GM19023 (cell line): ENCODE measurements at regions not wholly inside any gene's neighbourhood (a gene's known extent, or its start where the extent isn't known, plus 50 kb on each side); places are given as distances from the start of the nearest gene placed in this dataset.
"Not testable (repeated sequence)": the region's sequence is repeated elsewhere in the genome, so short reads cannot be mapped to it uniquely, and the experiment has no call there.

ENCODE experiments used
- ATAC-seq: cut with Tn5 transposase; IDR thresholded peaks from one replicate; pipeline ENCODE4 v1.9.1; 2021; ENCODE audit warnings: mild to moderate bottlenecking, moderate library complexity; ENCODE audit not compliant: unreplicated experiment

DNA sequence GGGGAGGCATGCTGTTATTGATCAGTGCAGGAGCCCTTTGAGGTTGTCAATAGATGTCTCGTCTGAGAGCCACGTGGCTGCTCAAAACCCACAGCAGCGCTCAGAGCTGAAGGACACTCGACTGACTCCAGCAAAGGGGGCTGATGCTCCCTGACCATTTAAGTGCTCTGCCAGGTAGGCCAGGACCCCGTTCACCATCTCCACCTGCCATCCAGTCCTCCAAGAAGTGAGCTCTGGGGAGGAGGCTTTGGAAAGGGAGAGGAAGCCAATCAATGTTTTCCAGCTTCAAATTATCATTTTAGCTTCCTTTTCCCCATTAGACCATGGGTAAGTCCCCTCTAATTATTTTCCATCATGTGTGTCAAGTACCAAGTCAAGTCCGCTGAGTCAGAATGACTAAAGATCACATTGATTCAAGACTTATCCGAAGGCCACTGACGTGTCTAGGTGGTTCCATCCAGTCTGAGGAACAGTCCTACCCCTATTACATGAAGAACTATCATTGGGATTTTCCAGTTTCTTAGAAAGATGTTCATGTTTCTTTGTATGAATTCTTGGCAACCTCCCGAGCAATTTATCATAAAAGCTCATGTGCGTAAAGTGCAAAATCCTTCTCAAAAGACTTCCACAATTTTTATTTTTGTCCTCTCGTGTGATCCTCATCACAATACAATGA, 302.6 kb upstream of the LYZL1 start:
- ATAC-seq, result no peak

DNA sequence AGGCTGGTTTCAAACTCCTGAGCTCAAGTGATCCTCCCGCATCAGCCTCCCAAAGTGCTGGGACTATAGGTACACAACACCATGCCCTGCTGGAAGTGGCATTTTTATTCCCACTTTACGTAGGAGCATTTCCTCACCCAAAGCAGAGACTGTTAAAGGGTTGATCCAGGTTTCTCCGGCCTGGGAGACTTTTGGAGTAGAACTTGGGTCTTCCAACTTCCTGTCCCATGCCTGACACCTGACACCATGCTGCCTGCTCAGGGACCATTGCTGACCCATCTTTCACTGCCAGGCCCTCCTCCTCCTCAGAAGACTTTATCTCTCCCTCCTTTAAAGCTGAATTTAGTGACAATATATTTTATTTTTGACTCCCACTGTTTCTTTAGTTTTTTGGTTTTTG, 302.0 kb upstream of the LYZL1 start:
- no peak for ATAC-seq

DNA sequence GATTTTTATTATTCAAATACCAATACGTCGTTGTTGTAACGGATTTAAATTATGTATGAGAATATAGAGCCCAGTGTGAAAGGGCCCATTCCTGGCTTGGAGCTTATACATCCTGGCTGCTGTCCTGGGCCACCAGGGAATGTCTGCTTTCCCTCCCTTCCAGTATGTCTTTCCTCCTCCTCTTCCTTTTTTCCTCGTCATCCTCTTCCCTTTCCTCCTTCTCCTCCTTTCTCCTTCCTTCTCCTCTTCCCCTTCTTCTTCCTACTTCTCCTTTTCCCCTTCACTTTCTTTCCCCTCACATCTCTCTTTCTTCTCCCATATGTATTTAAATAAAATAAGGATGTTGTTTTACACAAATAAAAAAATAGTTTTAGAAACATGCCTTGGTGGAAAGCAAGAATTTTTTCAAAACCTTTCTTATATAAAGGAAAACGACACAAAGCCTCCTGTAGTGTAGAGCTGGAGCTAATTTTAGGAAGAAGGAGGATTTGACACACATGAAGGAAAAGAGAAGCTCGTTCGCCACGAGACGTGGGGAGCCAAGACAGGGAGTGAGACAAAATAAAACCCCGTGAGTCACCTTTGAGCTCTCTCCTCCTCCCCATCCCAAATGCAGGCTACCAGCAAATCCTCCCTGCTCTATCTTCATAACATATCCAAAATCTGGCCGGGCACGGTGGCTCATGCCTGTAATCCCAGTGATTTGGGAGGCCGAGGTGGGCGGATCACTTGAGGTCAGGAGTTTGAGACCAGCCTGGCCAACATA, 301.1 kb upstream of the LYZL1 start:
- no peak for ATAC-seq

DNA sequence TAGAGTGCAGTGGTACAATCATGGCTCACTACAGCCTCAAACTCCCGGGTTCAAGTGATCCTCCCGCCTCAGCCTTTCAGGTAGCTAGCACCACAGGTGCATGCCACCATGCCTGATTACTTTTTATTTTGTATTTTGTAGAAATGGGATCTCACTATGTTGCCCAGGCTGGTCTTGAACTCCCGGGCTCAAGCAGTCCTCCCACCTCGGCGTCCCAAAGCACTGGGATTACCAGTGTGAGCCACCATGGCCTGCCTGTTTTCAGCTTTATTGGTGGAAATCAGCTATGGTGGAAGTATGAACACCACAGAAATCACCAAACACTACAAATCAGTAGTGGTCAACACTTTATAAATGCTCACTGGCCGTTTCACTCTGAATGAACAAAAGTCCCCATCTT, 299.9 kb upstream of the LYZL1 start:
- ATAC-seq, result no peak

DNA sequence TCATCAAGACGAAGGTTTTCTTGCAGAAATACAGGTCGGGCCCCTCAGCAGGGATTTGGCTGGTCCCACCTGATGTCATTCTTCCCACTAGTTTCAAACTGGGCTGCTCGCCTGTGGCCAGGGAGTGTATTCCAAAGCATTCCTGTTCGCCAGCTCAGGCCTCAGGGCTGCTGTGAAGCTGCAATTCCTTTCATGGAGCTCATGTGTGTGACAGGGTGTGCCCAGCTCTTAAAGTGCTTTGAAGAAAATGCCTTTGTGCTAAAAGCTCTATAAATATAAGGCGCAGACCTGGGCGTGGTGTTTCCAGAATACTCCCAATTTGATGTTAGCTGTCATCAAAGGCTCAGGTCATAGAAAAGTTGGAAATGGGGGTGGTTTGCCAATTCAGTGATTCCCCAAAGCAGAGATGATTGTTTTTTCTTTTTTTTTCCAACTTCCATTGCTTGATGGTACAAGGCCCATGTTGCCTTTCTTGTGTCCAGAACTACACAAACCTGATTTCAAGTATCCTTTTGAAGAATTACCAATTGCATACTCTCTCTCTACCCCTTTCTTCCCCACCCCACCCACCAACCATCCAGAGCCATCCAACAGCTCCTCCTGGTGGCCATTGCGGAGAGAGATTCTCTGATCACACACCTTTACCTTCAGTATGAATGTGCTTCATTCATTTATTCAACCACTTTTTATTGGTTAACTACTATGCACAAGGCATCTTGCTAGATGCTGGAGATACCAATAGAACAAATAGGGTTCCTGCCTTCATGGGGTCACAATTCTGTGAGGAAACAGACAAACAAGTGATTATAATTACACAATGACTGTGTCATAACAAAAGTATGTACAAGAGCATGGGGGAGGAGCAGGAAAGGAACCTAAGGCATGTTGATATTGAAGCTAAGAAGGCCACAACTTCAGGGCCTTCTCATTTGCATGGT, 297.3 kb upstream of the LYZL1 start:
- no peak for ATAC-seq

DNA sequence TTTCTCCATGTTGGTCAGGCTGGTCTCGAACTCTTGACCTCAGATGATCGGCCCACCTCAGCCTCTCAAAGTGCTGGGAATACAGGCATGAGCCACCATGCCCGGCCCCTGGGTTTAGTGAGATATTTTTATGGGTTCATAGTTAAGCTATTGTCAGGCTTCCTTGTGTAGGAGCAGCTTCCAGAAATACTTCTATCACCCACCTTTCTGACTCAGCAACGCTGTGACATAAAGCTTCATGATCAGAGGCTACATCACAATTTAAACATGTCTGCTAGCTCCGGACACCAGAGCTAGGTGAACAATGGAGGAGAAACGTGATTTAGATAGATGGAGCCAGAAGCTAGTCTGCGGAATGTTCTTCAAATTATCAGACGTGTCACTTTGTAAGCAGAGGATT, 295.8 kb upstream of the LYZL1 start:
- ATAC-seq, result no peak

DNA sequence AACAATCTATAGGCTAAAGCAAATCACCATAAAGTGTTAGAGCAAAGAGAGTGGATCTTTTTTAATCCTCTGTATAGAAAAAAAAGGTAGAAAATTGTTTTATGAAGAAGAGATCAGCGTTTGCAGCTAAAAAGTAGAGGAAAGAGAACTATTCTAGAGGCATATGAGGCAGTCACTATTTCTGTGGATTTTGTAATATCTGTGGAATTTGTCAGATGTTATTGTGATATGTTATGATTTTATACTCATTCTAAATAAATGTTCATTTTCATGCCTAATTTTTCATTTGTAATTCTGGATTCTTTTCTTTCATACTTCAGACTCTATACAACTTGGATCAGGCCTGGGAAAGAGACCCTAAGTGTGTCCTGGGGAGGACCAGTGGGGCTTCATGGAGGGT, 295.0 kb upstream of the LYZL1 start:
- ATAC-seq, result no peak

DNA sequence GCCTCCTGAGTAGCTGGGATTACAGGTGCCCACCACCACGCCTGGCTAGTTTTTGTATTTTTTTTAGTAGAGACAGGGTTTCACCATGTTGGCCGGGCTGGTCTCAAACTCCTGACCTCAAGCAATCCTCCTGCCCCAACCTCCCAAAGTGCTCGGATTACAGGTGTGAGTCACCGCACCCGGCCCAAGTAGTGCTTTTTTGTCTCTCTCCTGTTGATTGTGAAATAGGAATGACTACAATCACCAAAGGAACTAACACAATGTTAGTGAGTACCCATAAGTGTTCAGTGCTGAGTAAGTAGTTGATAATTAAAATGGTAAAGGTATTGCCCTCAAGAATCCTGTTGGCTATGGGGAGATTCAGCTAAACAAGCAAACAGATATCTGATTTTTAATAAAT, 294.1 kb upstream of the LYZL1 start:
- ATAC-seq, result not testable (repeated sequence)

DNA sequence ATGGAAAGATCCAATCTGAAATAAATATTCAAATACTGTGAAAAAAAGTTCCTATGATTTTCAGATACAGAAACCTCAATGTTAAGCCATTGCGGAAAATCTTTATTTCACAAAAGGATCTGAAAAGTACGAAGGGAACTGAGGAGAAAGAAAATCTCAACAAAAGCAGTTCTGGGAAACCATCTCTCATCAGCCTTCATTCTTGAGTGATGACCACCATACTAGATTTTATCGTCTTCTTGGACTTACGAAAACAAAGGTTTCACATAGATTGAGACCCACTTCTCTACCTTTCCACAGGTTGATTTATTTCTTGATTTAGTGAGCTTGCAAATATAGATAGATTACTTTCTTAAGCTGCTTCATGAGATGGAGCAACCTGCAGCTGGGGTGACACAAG, 293.4 kb upstream of the LYZL1 start:
- no peak for ATAC-seq

DNA sequence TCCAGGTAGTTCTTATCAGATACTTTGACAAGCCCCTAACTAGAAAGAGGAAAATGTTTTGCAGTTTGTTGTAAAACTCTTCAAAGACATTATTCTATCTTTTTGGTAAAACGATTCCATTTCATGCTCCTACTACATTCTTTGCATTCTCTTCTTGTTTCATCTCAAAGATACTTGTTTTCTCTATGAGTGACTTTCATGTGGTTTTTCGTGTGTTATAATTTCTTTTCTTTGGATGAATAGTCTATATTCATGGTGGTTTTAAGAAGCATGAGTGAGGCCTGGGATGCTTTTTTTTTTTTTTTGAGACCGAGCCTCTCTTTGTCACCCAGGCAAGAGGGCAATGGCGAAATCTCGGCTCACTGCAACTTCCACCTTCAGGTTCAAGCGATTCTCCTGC, 292.5 kb upstream of the LYZL1 start:
- no peak for ATAC-seq

DNA sequence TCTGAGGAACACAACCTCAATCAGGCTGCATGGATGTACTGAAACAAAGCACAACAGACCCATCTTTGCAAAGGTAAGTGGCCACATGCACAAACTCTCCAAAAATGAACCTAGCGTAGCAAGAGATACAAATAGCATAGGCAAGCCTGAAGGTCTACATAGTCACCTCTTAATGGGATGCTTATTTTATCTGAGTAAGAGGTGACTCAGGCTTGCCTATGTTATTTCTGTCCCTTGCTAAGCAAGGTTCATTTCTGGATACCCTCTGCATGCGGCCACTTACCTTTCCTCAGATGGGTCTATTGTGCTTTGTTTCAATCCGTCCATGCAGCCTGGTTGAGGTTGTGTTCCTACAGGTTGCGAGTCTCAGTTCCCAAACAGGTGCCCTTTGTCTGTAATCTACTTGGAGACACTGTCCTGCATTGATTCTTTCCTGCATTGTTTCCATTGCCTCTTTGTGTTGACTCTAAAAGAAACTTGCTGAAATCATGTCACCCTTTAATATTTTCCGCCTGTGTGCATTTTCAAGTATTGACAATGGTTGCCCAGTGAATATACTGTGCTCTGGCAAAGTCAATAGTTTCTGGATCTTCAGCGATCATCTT, 291.8 kb upstream of the LYZL1 start:
- ATAC-seq, result no peak

DNA sequence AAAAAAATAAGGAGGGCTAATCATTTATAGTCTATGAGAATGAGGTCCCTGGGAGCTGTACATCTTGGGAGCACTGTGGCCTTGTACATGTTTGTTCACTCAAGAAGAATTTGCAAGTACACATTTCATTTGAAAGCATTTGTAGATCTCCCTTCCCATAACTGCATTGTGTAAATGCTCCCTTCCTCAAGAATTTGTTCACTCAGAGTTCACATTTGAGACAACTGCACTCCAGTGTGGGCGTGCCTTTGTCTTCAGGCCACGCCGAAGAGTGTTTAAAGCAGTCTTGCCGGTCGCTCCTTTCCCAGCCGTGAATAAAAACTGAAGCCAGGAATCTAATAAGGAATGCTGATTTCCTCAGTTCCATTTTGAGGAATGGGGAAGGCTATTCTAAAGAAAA, 291.1 kb upstream of the LYZL1 start:
- ATAC-seq, result no peak

DNA sequence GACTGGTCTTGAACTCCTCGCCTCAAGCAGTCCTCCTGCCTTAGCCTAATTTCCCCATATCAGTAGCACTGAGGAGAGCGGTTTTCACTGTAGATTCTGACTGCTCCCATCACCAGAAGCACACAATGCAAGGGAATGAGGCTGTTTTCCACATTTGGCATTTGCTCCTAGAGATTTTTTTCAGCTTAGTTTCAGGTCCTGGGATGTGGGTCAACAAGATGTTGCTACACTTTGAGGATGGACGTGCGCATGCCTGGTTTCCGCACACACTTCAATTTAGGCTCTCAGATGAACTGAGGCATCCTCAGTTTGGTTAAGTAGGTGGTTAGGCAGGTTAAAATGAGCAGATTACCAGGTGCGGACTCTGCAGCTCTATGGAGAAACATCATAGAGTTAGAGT, 287.1 kb upstream of the LYZL1 start:
- ATAC-seq, result no peak

DNA sequence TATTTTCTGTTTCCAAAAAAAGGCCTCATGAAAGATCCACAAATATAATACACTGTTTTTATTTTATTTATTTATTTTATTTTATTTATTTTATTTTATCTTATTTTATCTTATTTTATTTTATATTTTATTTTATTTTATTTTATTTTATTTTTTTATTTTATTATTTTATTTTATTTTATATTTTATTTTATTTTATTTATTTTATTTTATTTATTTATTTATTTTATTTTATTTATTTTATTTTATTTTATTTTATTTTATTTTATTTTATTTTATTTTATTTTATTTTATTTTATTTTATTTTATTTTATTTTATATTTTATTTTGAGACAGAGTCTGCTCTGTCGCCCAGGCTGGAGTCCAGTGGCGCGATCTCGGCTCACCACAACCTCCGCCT, 285.9 kb upstream of the LYZL1 start:
- not testable (repeated sequence) for ATAC-seq

DNA sequence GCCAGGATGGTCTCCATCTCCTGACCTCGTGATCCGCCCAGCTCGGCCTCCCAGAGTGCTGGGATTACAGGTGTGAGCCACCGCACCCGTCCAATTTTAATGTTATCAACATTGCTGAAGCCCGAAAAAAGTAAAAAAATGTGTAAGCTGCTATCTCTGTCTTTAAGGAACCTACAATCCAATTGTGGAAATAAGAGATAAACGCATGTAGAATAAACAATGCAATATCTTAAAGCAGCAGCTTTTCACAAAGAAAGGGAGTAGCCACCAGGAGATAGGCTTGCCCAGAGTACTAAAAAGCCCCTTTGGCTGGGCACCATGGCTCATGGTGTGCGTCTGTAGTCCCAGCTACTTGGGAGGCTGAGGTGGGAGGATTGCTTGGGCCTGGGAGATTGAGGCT, 282.9 kb upstream of the LYZL1 start:
- ATAC-seq, result no peak

DNA sequence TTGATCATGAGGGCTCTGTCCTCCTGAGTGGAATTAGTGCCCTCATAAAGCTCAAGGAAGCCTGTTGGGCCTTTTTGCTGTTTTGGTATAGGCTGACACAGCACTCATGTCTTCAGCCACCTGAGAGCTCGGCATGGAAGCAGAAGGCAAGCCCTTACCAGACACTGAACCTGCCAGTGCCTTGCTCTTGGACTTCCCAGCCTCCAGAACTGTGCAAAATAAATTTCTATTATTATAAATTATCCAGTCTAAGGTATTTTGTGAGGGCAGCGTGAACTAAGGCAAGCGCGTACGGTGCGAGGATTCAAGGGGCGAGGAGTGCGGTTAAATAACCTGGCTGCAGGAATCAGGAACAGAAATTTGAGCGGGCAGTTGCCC, 281.5 kb upstream of the LYZL1 start:
- ATAC-seq, result no peak

DNA sequence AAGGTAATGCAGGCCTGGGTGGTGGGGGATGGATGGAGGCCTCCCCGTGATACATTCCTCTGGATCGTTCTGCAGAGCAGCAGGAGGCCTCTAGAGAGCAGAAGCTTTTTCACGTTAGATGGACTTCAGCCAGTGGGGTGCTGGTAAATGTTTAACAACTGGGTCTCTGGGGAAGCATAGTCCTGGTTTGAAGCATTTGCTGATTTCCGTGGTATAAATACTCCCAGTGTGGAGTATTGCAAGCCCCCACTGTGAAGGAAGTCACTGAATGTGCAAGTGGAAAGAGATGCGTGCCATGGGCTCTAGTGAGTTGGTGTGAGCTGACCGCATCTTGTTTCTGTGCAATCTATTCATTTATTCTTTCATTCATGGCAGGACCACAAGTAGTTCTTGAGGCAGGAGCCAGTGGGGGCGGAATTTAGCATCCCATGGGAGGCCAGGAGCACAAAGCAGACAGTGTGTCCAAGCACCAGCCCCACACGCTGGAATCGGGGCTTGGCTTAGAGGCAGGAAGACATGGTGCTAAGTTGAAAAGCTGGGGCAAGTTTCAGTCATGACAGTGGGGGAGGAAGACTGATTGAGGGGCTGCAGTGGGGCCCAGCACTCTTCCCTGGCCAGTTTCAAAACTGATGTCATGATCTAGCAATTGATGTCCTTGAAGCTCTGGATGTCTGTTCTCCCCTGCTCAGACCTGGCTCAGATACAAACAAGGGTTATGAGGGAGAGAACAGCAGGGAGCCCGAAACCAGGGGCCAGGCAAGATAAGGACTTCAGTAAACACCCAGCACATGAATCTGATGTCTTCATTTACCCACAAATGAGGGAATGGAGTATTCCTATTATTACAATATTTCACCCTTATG, 280.9 kb upstream of the LYZL1 start:
- no peak for ATAC-seq

DNA sequence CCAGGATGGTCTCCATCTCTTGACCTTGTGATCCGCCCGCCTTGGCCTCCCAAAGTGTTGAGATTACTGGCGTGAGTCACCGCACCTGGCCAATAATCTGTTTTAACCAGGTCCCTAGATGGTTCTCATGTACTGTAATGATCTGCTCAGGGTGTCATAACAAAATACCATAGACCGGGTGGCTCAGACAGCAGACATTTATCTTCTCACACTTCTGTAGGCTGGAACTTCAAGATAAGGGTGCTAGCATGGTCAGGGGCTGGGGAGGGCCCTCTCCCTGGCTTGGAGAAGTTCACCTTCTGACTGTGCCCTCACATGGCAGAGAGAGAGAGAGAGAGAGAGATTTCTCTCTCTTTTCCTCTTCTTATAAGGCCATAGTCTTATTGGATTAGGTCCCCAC, 279.4 kb upstream of the LYZL1 start:
- ATAC-seq, result no peak

DNA sequence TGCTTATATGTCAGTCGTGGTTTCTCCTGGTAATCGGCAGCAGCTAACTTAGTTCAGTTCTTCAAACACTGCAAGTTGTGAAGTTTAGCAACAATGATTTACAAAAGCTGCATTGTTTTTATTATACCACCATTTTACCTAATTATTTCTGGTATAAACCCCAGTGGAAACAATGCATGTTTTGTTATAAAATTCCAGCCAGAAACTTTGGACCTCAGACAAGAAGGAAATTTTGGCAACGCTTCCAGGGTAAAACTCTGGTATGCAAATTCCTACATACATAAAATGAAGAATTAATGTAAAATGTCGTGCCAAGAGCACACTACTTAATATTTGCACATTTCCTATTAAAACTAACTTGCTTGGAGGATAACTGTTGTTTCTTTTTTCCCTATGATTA, 277.4 kb upstream of the LYZL1 start:
- ATAC-seq, result no peak

DNA sequence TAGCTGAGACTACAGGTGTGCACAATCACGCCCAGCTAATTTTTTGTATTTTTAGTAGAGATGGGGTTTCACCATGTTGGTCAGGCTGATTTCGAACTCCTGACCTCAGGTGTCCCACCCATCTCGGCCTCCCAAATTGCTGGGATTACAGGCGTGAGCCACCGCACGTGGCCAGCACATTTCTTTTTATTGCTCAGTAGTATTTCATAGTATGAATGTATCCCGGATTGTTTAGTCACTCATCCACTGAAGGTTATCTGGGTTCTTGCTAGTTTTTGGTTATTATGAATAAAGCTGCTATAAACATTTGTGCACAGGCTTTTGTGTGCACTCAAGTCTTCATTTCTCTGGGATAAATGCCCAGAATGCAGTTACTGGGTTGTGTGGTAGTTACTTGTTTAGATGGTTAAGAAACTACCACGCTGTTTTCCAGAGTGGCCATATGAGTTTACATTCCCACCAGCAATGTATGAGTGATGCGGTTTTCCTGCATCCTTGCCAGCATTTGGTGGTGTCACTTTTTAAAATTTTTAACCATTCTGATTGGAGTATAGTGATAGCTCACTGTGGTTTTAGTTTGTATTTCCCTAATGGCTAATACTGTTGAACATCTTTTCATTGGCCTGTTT, 275.8 kb upstream of the LYZL1 start:
- no peak for ATAC-seq
